Amygdala (tissue), 56 donors: ENCODE measurements at regions not wholly inside any gene's neighbourhood (a gene's known extent, or its start where the extent isn't known, plus 50 kb on each side); places are given as distances from the start of the nearest gene placed in this dataset.
"Not testable (repeated sequence)": the region's sequence is repeated elsewhere in the genome, so short reads cannot be mapped to it uniquely, and the experiment has no call there.

Experiments
- DNase-seq, 56 donors: peaks; one replicate each; lab custom pipeline; 2025; lab: John Stamatoyannopoulos, UW

- DNase-seq, result no peak
These were observed 52.9 kb downstream of the ZBTB9 start for GRCh38 chr6:33507261-33507660.

- peak in 1 of 56 donors; percentile 0 for DNase-seq
These were observed 54.9 kb downstream of the ZBTB9 start for GRCh38 chr6:33508935-33509926.

DNA sequence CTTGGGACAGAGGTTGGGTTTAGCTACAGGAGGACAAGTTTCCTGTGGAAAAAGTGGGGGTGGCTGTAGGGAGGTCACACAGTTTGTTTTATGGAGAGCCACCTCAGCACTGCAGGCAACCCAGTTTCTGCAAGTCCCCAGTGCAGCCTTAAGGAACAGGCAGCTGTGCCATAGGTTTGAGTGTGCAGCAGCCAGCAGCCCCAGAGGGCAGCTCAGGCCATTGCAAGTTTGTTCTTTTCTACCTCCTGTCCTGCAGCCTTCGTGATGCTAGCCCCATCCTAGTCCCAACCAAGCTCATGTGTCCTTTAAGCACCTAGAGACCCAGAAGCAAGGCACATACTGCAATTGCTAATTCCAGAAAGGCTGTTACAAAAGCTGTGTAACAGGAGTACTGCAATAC is 58.8 kb downstream of the ZBTB9 start:
- DNase-seq, result no peak

DNA sequence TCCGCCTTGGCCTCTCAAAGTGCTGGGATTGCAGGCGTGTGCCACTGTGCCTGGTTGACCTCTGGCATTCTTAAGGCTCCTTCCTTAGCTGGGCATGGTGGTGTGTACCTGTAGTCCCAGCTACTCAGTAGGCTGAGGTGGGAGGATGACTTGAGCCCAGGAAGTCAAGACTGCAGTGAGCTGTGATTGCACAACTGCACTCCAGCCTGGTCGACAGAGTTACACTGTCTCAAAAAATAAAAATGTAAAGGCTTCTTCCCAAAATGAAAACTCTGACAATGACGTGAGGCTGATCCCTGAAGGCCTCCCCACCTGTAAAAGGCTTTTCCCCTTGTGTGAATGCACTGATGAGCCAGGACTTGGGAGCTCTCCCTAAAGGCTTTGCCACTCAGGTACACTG is 62.4 kb downstream of the ZBTB9 start:
- DNase-seq, result no peak

DNA sequence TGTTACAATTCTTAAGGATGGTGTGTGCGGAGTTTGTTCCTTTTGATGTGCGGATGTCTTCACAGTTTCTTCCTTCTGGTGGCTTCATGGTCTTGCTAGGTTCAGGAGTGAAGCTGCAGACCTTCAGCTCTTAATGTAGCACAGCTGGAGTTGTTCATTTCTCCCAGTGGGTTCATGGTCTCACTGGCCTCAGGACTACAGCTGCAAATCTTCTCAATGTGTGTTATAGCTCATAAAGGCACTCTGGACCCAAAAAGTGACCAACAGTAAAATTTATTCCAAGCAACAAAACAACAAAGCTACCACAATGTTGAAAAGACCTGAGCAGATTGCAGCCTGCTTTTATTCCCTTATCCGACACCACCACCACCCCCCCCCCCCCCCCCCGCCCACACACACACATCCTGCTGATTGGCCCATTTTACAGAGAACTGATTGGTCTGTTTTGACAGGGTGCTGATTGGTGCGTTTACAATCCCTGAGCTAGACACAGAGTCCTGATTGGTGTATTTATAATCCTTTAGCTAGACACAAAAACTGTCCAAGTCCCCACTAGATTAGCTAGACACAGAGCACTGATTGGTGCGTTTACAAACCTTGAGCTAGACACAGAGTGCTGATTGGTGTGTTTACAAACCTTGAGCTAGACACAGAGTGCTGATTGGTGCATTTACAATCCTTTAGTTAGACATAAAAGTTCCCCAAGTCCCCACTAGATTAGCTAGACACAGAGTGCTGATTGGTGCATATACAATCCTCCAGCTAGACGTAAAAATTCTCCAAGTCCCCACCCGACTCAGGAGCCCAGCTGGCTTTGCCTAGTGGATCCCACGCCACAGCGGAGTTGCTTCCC is 59.2 kb downstream of the BAK1 start:
- DNase-seq, result not testable (repeated sequence)

- peak in 1 of 56 donors; percentile 2 for DNase-seq
These were observed 58.5 kb downstream of the BAK1 start for GRCh38 chr6:33521489-33522091.
